Naive B cell (primary cell): ENCODE measurements at regions not wholly inside any gene's neighbourhood (a gene's known extent, or its start where the extent isn't known, plus 50 kb on each side); places are given as distances from the start of the nearest gene placed in this dataset.

ENCODE experiments used
- ATAC-seq, 2 donors: fragments of 150-1000 bp; cut with Tn5 transposase; 2 replicates each; pipeline ENCODE4 v1.10.0; 2021; ENCODE audit warnings: low read depth in 2 of 2, mild to moderate bottlenecking in 2 of 2, moderate library complexity in 2 of 2
- DNase-seq: peaks from one replicate; pipeline ENCODE4 v3.0.0; 2022
- H3K27ac Mint-ChIP-seq, 6 donors: one replicate each; pipeline ENCODE4 v1.8.0; 2020 to 2022; ENCODE audit warnings: mild to moderate bottlenecking in 6 of 6, mixed read lengths in 6 of 6, moderate library complexity in 5 of 6, inconsistent platforms in 2 of 6
- H3K27me3 Mint-ChIP-seq, 3 donors: one replicate each; pipeline ENCODE4 v1.8.0; 2021 to 2022; ENCODE audit warnings: mixed read lengths in 3 of 3, mild to moderate bottlenecking in 1 of 3
- H3K36me3 Mint-ChIP-seq, 2 donors: one replicate each; pipeline ENCODE4 v1.8.0; 2020 to 2022; ENCODE audit warnings: mixed read lengths in 2 of 2, inconsistent platforms in 1 of 2, mild to moderate bottlenecking in 1 of 2
- H3K4me1 Mint-ChIP-seq, 3 donors: one replicate each; pipeline ENCODE4 v1.8.0; 2020 to 2022; ENCODE audit warnings: mixed read lengths in 3 of 3, inconsistent platforms in 1 of 3, mild to moderate bottlenecking in 1 of 3, moderate library complexity in 1 of 3
- H3K4me3 Mint-ChIP-seq, 8 donors: one replicate each; pipeline ENCODE4 v1.8.0; 2020 to 2022; ENCODE audit warnings: mild to moderate bottlenecking in 8 of 8, mixed read lengths in 8 of 8, moderate library complexity in 8 of 8, inconsistent platforms in 2 of 8
- H3K9me3 Mint-ChIP-seq, 7 donors: one replicate each; pipeline ENCODE4 v1.8.0; 2020 to 2022; ENCODE audit warnings: mixed read lengths in 7 of 7, mild to moderate bottlenecking in 5 of 7, inconsistent platforms in 2 of 7, moderate library complexity in 1 of 7

GRCh38 chr6:8269094-8269493 is 166.3 kb downstream of the SLC35B3 start:
- ATAC-seq: no peak
- peaks cover 0 to 6% of the 10 kb centered on the region in 2 donors for H3K36me3 Mint-ChIP-seq
- H3K27me3 Mint-ChIP-seq: peaks cover 8 to 20% (median 12%) of the 10 kb centered on the region in 3 donors
- H3K4me1 Mint-ChIP-seq: no peaks in the 10 kb centered on the region
- H3K4me3 Mint-ChIP-seq: no peak overlapping the region
- no peak overlapping the region for H3K27ac Mint-ChIP-seq
- no peak for DNase-seq
- peaks cover 0 to 13% (median 0%) of the 10 kb centered on the region in 7 donors for H3K9me3 Mint-ChIP-seq

GRCh38 chr6:8268606-8269005 is 166.3 kb upstream of the EEF1E1 start:
- Mint-ChIP-seq H3K9me3 (peaks cover 0 to 13% (median 0%) of the 10 kb centered on the region in 7 donors), H3K36me3 (peaks cover 0 to 6% of the 10 kb centered on the region in 2 donors), H3K27me3 (peaks cover 8 to 20% (median 12%) of the 10 kb centered on the region in 3 donors), H3K4me1 (no peaks in the 10 kb centered on the region), H3K4me3 (no peak overlapping the region), H3K27ac (no peak overlapping the region)
- ATAC-seq (no peak), DNase-seq (no peak)

- ATAC-seq: no peak
- Mint-ChIP-seq H3K4me1 (no peaks in the 10 kb centered on the region), H3K36me3 (peaks cover 0 to 6% of the 10 kb centered on the region in 2 donors), H3K9me3 (peaks cover 0 to 13% (median 0%) of the 10 kb centered on the region in 7 donors), H3K4me3 (no peak overlapping the region), H3K27me3 (peaks cover 8 to 25% (median 12%) of the 10 kb centered on the region in 3 donors), H3K27ac (no peak overlapping the region)
- no peak for DNase-seq
These were observed 165.8 kb upstream of the EEF1E1 start for GRCh38 chr6:8268156-8268555.

- Mint-ChIP-seq H3K36me3 (no peaks in the 10 kb centered on the region), H3K27ac (no peak overlapping the region), H3K4me1 (no peaks in the 10 kb centered on the region), H3K4me3 (no peak overlapping the region), H3K27me3 (peaks cover 9 to 26% (median 10%) of the 10 kb centered on the region in 3 donors), H3K9me3 (peaks cover 0 to 6% (median 3%) of the 10 kb centered on the region in 7 donors)
- DNase-seq: no peak
- no peak for ATAC-seq
These were observed 158.3 kb upstream of the EEF1E1 start for GRCh38 chr6:8260610-8261009.

GRCh38 chr6:8246403-8246802 is 144.1 kb upstream of the EEF1E1 start:
- Mint-ChIP-seq H3K27ac (no peak overlapping the region), H3K36me3 (no peaks in the 10 kb centered on the region), H3K9me3 (peaks cover 0 to 5% (median 3%) of the 10 kb centered on the region in 7 donors), H3K4me1 (no peaks in the 10 kb centered on the region), H3K27me3 (peaks cover 8 to 15% (median 14%) of the 10 kb centered on the region in 3 donors), H3K4me3 (no peak overlapping the region)
- DNase-seq (no peak), ATAC-seq (no peak)

GRCh38 chr6:8245726-8246125 is 143.4 kb upstream of the EEF1E1 start:
- peaks cover 8 to 14% (median 11%) of the 10 kb centered on the region in 3 donors for H3K27me3 Mint-ChIP-seq
- ATAC-seq (no peak), DNase-seq (no peak)
- no peaks in the 10 kb centered on the region for H3K36me3 Mint-ChIP-seq
- peaks cover 0 to 5% (median 0%) of the 10 kb centered on the region in 7 donors for H3K9me3 Mint-ChIP-seq
- no peaks in the 10 kb centered on the region for H3K4me1 Mint-ChIP-seq
- H3K27ac Mint-ChIP-seq: no peak overlapping the region
- H3K4me3 Mint-ChIP-seq: no peak overlapping the region

GRCh38 chr6:8243475-8243874 is 141.1 kb upstream of the EEF1E1 start:
- Mint-ChIP-seq H3K4me3 (no peak overlapping the region), H3K4me1 (no peaks in the 10 kb centered on the region), H3K27me3 (peaks cover 14 to 16% (median 15%) of the 10 kb centered on the region in 3 donors), H3K9me3 (peaks cover 0 to 3% (median 0%) of the 10 kb centered on the region in 7 donors), H3K36me3 (no peaks in the 10 kb centered on the region), H3K27ac (no peak overlapping the region)
- no peak for ATAC-seq
- no peak for DNase-seq

- DNase-seq (no peak), ATAC-seq (no peak)
- H3K4me1 Mint-ChIP-seq: no peaks in the 10 kb centered on the region
- no peak overlapping the region for H3K27ac Mint-ChIP-seq
- H3K9me3 Mint-ChIP-seq: peaks cover 0 to 2% (median 0%) of the 10 kb centered on the region in 7 donors
- H3K27me3 Mint-ChIP-seq: peaks cover 14 to 21% (median 16%) of the 10 kb centered on the region in 3 donors
- H3K36me3 Mint-ChIP-seq: no peaks in the 10 kb centered on the region
- H3K4me3 Mint-ChIP-seq: no peak overlapping the region
These were observed 140.5 kb upstream of the EEF1E1 start for GRCh38 chr6:8242885-8243284.

- H3K4me1 Mint-ChIP-seq: no peaks in the 10 kb centered on the region
- H3K9me3 Mint-ChIP-seq: peaks cover 0 to 1% (median 0%) of the 10 kb centered on the region in 7 donors
- H3K27me3 Mint-ChIP-seq: peaks cover 16 to 18% (median 16%) of the 10 kb centered on the region in 3 donors
- H3K27ac Mint-ChIP-seq: no peak overlapping the region
- DNase-seq (no peak), ATAC-seq (no peak)
- H3K4me3 Mint-ChIP-seq: no peak overlapping the region
- H3K36me3 Mint-ChIP-seq: no peaks in the 10 kb centered on the region
These were observed 138.0 kb upstream of the EEF1E1 start for GRCh38 chr6:8240301-8240700.

- DNase-seq (no peak), ATAC-seq (no peak)
- Mint-ChIP-seq H3K27ac (no peak overlapping the region), H3K36me3 (no peaks in the 10 kb centered on the region), H3K4me3 (no peak overlapping the region), H3K9me3 (peaks cover 0 to 1% (median 0%) of the 10 kb centered on the region in 7 donors), H3K27me3 (peaks cover 20 to 27% (median 27%) of the 10 kb centered on the region in 3 donors), H3K4me1 (no peaks in the 10 kb centered on the region)
These were observed 136.7 kb upstream of the EEF1E1 start for GRCh38 chr6:8238773-8239683.

GRCh38 chr6:8237668-8238067 is 135.3 kb upstream of the EEF1E1 start:
- no peak for DNase-seq
- H3K27ac Mint-ChIP-seq: no peak overlapping the region
- peaks cover 0 to 1% (median 0%) of the 10 kb centered on the region in 7 donors for H3K9me3 Mint-ChIP-seq
- ATAC-seq: no peak
- peaks cover 16 to 30% (median 21%) of the 10 kb centered on the region in 3 donors for H3K27me3 Mint-ChIP-seq
- no peaks in the 10 kb centered on the region for H3K4me1 Mint-ChIP-seq
- H3K4me3 Mint-ChIP-seq: no peak overlapping the region
- no peaks in the 10 kb centered on the region for H3K36me3 Mint-ChIP-seq

GRCh38 chr6:8236956-8237355 is 134.6 kb upstream of the EEF1E1 start:
- Mint-ChIP-seq H3K36me3 (no peaks in the 10 kb centered on the region), H3K9me3 (peaks cover 0 to 1% (median 0%) of the 10 kb centered on the region in 7 donors), H3K4me1 (no peaks in the 10 kb centered on the region), H3K27me3 (peaks cover 15 to 30% (median 16%) of the 10 kb centered on the region in 3 donors), H3K4me3 (no peak overlapping the region), H3K27ac (no peak overlapping the region)
- ATAC-seq (no peak), DNase-seq (no peak)

GRCh38 chr6:8234321-8234720 is 132.0 kb upstream of the EEF1E1 start:
- ATAC-seq: no peak
- Mint-ChIP-seq H3K9me3 (peaks cover 0 to 1% (median 0%) of the 10 kb centered on the region in 7 donors), H3K27me3 (peaks cover 12 to 33% (median 20%) of the 10 kb centered on the region in 3 donors)

GRCh38 chr6:8231956-8232355 is 129.6 kb upstream of the EEF1E1 start:
- no peak overlapping the region for H3K27ac Mint-ChIP-seq
- DNase-seq: no peak
- H3K4me3 Mint-ChIP-seq: peak overlapping the region in 1 of 8 donors; percentile 6
- peaks cover 7 to 24% (median 22%) of the 10 kb centered on the region in 3 donors for H3K27me3 Mint-ChIP-seq
- ATAC-seq: no peak
- no peaks in the 10 kb centered on the region for H3K36me3 Mint-ChIP-seq
- no peaks in the 10 kb centered on the region for H3K4me1 Mint-ChIP-seq
- H3K9me3 Mint-ChIP-seq: no peaks in the 10 kb centered on the region

More at GRCh38 chr6:8234321-8234720, 132.0 kb upstream of the EEF1E1 start:
- Mint-ChIP-seq H3K4me1 (no peaks in the 10 kb centered on the region), H3K36me3 (no peaks in the 10 kb centered on the region), H3K4me3 (no peak overlapping the region), H3K27ac (no peak overlapping the region)
- DNase-seq: no peak
